ENCODE measurements at regions not wholly inside any gene's neighbourhood (a gene's known extent, or its start where the extent isn't known, plus 50 kb on each side); places are given as distances from the start of the nearest gene placed in this dataset.

DNA sequence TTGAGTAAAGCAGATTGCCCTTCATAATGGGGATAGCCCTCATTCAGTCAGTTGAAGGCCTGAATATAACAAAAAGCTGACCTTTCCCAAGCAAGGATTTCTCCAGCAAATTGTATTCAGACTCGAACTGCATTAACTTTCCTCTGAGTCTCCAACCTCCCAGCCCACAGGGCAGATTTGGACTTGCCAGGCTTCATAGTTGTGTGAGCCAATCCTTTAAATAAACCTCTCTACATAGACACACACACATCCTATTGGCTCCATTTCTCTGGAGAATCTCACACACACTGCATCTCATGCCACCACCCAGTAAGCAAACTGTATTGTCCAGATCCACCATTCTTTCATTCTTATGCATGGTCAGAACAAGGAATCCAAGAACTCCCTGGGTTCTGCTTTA lies 225.1 kb downstream of the MPDZ start:
- Histone ChIP-seq H2AFZ (ENCODE audit: low read depth, low read length) (no peak overlapping the region), H3K27ac (ENCODE audit: low read depth, low read length) (no peak overlapping the region), H3K4me3 (ENCODE audit: insufficient read depth, low read depth, low read length) (no peak overlapping the region), H3K79me2 (ENCODE audit: insufficient read depth, low read length) (no peaks in the 10 kb centered on the region), H3K27me3 (ENCODE audit: insufficient read depth, low read length) (no peaks in the 10 kb centered on the region), H3K36me3 (ENCODE audit: insufficient read depth, low read length) (no peaks in the 10 kb centered on the region), H3K4me2 (ENCODE audit: low read length) (no peak overlapping the region), H3K9me3 (ENCODE audit: insufficient read depth, low read depth, low read length) (no peaks in the 10 kb centered on the region), H3K9ac (ENCODE audit: low read length) (no peak overlapping the region), H4K20me1 (ENCODE audit: insufficient read depth, low read length) (no peaks in the 10 kb centered on the region), H3K4me1 (ENCODE audit: insufficient read depth, low read length) (no peaks in the 10 kb centered on the region)
- Mint-ChIP-seq H3K4me1 (ENCODE audit: low read depth, unreplicated experiment) (peaks cover 6% of the 10 kb centered on the region), H3K27ac (ENCODE audit: unreplicated experiment) (no peak overlapping the region), H3K9me3 (ENCODE audit: unreplicated experiment) (no peaks in the 10 kb centered on the region), H3K27me3 (ENCODE audit: low read depth, unreplicated experiment) (no peaks in the 10 kb centered on the region), H3K4me3 (ENCODE audit: unreplicated experiment) (no peak overlapping the region), H3K36me3 (ENCODE audit: low read depth, unreplicated experiment) (no peaks in the 10 kb centered on the region)
- FAIRE-seq (no peak), DNase-seq (ENCODE audit: low read depth) (no peak)
- TF ChIP-seq, protein P1, sequence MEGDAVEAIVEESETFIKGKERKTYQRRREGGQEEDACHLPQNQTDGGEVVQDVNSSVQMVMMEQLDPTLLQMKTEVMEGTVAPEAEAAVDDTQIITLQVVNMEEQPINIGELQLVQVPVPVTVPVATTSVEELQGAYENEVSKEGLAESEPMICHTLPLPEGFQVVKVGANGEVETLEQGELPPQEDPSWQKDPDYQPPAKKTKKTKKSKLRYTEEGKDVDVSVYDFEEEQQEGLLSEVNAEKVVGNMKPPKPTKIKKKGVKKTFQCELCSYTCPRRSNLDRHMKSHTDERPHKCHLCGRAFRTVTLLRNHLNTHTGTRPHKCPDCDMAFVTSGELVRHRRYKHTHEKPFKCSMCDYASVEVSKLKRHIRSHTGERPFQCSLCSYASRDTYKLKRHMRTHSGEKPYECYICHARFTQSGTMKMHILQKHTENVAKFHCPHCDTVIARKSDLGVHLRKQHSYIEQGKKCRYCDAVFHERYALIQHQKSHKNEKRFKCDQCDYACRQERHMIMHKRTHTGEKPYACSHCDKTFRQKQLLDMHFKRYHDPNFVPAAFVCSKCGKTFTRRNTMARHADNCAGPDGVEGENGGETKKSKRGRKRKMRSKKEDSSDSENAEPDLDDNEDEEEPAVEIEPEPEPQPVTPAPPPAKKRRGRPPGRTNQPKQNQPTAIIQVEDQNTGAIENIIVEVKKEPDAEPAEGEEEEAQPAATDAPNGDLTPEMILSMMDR (IDR thresholded peaks at IDR 0.05; ENCODE audit: insufficient read depth, low read depth, low read length): no peak
- TF ChIP-seq EZH2 (IDR thresholded peaks at IDR 0.05; ENCODE audit: insufficient read depth, low read length): no peak
